H1 (cell line): ENCODE measurements at regions not wholly inside any gene's neighbourhood (a gene's known extent, or its start where the extent isn't known, plus 50 kb on each side); places are given as distances from the start of the nearest gene placed in this dataset.

Experiments
- CTCF ChIA-PET: fragments of 300-600 bp; sonication (Branson Sonifier 250); formaldehyde crosslinking; loops from one replicate; lab custom pipeline; 2021; ENCODE audit not compliant: partially characterized antibody; lab: Charles Lee
- POLR2A ChIA-PET: fragments of 300-600 bp; sonication (Branson Sonifier 250); formaldehyde crosslinking; loops from one replicate; lab custom pipeline; 2021; ENCODE audit warnings: inconsistent platforms; ENCODE audit not compliant: partially characterized antibody; lab: Charles Lee
- DNase-seq, 2 experiments: peaks; one replicate each; pipeline versions ENCODE4 v3.0.0 to v3.0.0-alpha.2; 2010 to 2022; ENCODE audit warnings: low spot score in 2 of 2, low read depth in 1 of 2, mixed read lengths in 1 of 2
- FAIRE-seq: peaks from 2 replicates; lab custom pipeline; 2011; peaks lifted over from hg19 to GRCh38; lab: Jason Lieb, UNC
- H2AFZ ChIP-seq: 2 replicates; pipeline ENCODE4 v1.8.1; 2012; ENCODE audit warnings: low read length, inconsistent platforms
- H2AK5ac ChIP-seq: 2 replicates; pipeline ENCODE4 v1.6.1; 2013; ENCODE audit warnings: low read depth, low read length
- H2BK120ac ChIP-seq: replicated peaks from 2 replicates; pipeline ENCODE3; 2013; ENCODE audit warnings: low read depth, low read length, inconsistent platforms
- H2BK12ac ChIP-seq: 2 replicates; pipeline ENCODE4 v1.6.1; 2013; ENCODE audit warnings: low read depth, low read length
- H2BK15ac ChIP-seq: 2 replicates; pipeline ENCODE4 v1.6.1; 2013; ENCODE audit warnings: low read length
- H2BK20ac ChIP-seq: 2 replicates; pipeline ENCODE4 v1.6.1; 2013; ENCODE audit warnings: low read length
- H2BK5ac ChIP-seq: 2 replicates; pipeline ENCODE4 v1.6.1; 2013; ENCODE audit warnings: low read depth, low read length
- H3K14ac ChIP-seq: 2 replicates; pipeline ENCODE4 v1.6.1; 2013; ENCODE audit warnings: inconsistent platforms; ENCODE audit not compliant: insufficient read length
- H3K18ac ChIP-seq: 2 replicates; pipeline ENCODE4 v1.6.1; 2013; ENCODE audit warnings: low read length; ENCODE audit errors: extremely low read depth
- H3K23ac ChIP-seq: 2 replicates; pipeline ENCODE4 v1.6.1; 2013; ENCODE audit warnings: inconsistent platforms; ENCODE audit not compliant: insufficient read length
- H3K23me2 ChIP-seq: 2 replicates; pipeline ENCODE4 v1.6.1; 2013; ENCODE audit warnings: low read depth, low read length
- H3K27ac ChIP-seq: 2 replicates; pipeline ENCODE4 v1.6.1; 2011; ENCODE audit warnings: low read depth, low read length, inconsistent platforms
- H3K27me3 ChIP-seq, 4 experiments: replicated peaks in 1 of 4; 1 replicate in 1 of 4; 2 replicates in 3 of 4; pipeline versions ENCODE4 v1.6.1 to v1.8.1; 2011 to 2013; ENCODE audit warnings: low read length in 3 of 4, mild to moderate bottlenecking in 3 of 4, inconsistent platforms in 2 of 4, mixed read lengths in 2 of 4, moderate library complexity in 1 of 4; ENCODE audit not compliant: control insufficient read depth in 3 of 4, insufficient read depth in 3 of 4; ENCODE audit errors: extremely low read depth in 1 of 4
- H3K36me3 ChIP-seq, 4 experiments: 2 replicates each; pipeline versions ENCODE4 v1.6.1 to v1.8.1; 2011 to 2013; ENCODE audit warnings: mild to moderate bottlenecking in 4 of 4, low read length in 3 of 4, moderate library complexity in 2 of 4, control low read depth in 1 of 4, inconsistent platforms in 1 of 4; ENCODE audit not compliant: insufficient read depth in 4 of 4, control insufficient read depth in 2 of 4
- H3K4ac ChIP-seq: replicated peaks from 2 replicates; pipeline ENCODE3; 2013; ENCODE audit warnings: low read length, low read depth, mixed read lengths, inconsistent platforms; ENCODE audit not compliant: insufficient read length
- H3K4me1 ChIP-seq, 4 experiments: replicated peaks in 1 of 4; 1 replicate in 1 of 4; 2 replicates in 3 of 4; pipeline versions ENCODE4 v1.6.1 to v1.8.1; 2011 to 2013; ENCODE audit warnings: low read length in 3 of 4, inconsistent platforms in 2 of 4, mixed read lengths in 1 of 4; ENCODE audit not compliant: insufficient read depth in 4 of 4, control insufficient read depth in 3 of 4
- H3K4me2 ChIP-seq, 2 experiments: 2 replicates each; pipeline versions ENCODE4 v1.6.1 to v1.8.1; 2011 to 2013; ENCODE audit warnings: low read depth in 2 of 2, low read length in 2 of 2, control low read depth in 1 of 2, inconsistent platforms in 1 of 2, mild to moderate bottlenecking in 1 of 2; ENCODE audit not compliant: insufficient read depth in 1 of 2
- H3K4me3 ChIP-seq, 4 experiments: fragments of 200-600, 300-600 bp in 1 of 4; sonication (generic), shearing (Covaris generic), sonication (Bioruptor Twin) in 1 of 4; 2 replicates each; pipeline versions ENCODE4 v1.5.1 to v1.8.1; 2011 to 2016; ENCODE audit warnings: low read length in 4 of 4, low read depth in 3 of 4, control low read depth in 2 of 4, inconsistent platforms in 2 of 4, mild to moderate bottlenecking in 2 of 4, mixed read lengths in 1 of 4, moderate library complexity in 1 of 4; ENCODE audit not compliant: insufficient read depth in 2 of 4; ENCODE audit errors: extremely low read depth in 1 of 4
- H3K56ac ChIP-seq: replicated peaks from 2 replicates; pipeline ENCODE3; 2013; ENCODE audit warnings: low read depth, mild to moderate bottlenecking, mixed read lengths, low read length, inconsistent platforms; ENCODE audit not compliant: insufficient read length
- H3K79me1 ChIP-seq: 2 replicates; pipeline ENCODE4 v1.6.1; 2013; ENCODE audit warnings: low read depth, low read length, control low read depth
- H3K79me2 ChIP-seq, 2 experiments: 2 replicates each; pipeline versions ENCODE4 v1.6.1 to v1.8.1; 2012 to 2013; ENCODE audit warnings: low read length in 2 of 2, mild to moderate bottlenecking in 2 of 2, inconsistent platforms in 1 of 2; ENCODE audit not compliant: insufficient read depth in 2 of 2, control insufficient read depth in 1 of 2
- H3K9ac ChIP-seq, 4 experiments: replicated peaks in 1 of 4; 1 replicate in 1 of 4; 2 replicates in 3 of 4; pipeline versions ENCODE4 v1.6.1 to v1.8.1; 2011 to 2013; ENCODE audit warnings: low read depth in 3 of 4, low read length in 3 of 4, control low read depth in 2 of 4, mild to moderate bottlenecking in 2 of 4, moderate library complexity in 2 of 4, inconsistent platforms in 1 of 4; ENCODE audit errors: extremely low read depth in 1 of 4
- H3K9me3 ChIP-seq, 2 experiments: 2 replicates each; pipeline versions ENCODE4 v1.6.1 to v1.8.1; 2012 to 2013; ENCODE audit warnings: mild to moderate bottlenecking in 2 of 2, moderate library complexity in 2 of 2, control low read depth in 1 of 2, inconsistent platforms in 1 of 2, low read depth in 1 of 2, low read length in 1 of 2, mixed read lengths in 1 of 2; ENCODE audit not compliant: insufficient read depth in 2 of 2
- H4K20me1 ChIP-seq, 2 experiments: replicated peaks in 1 of 2; 2 replicates each; pipeline versions ENCODE3 to v1.8.1; 2011 to 2013; ENCODE audit warnings: inconsistent platforms in 2 of 2, low read length in 2 of 2, mild to moderate bottlenecking in 1 of 2; ENCODE audit not compliant: insufficient read depth in 2 of 2, control insufficient read depth in 1 of 2
- H4K5ac ChIP-seq: 2 replicates; pipeline ENCODE4 v1.6.1; 2013; ENCODE audit warnings: low read length, low read depth, mixed read lengths, inconsistent platforms; ENCODE audit not compliant: insufficient read length
- H4K8ac ChIP-seq: 2 replicates; pipeline ENCODE4 v1.8.0; 2013; ENCODE audit warnings: mild to moderate bottlenecking, moderate library complexity, low read length, inconsistent platforms; ENCODE audit not compliant: insufficient read depth; ENCODE audit errors: extremely low read depth
- H4K91ac ChIP-seq: replicated peaks from 2 replicates; pipeline ENCODE3; 2013; ENCODE audit warnings: low read length, mixed read lengths, inconsistent platforms; ENCODE audit not compliant: insufficient read length
- WGBS, 2 experiments: shearing (Covaris generic) in 1 of 2; methylation state at CpG; one replicate each; pipeline versions ENCODE4 v1.1.6 to v1.1.7; 2013 to 2015; ENCODE audit warnings: low lambda C conversion rate in 2 of 2, mixed read lengths in 2 of 2, inconsistent platforms in 1 of 2, low coverage in 1 of 2, missing lambda C conversion rate in 1 of 2; ENCODE audit not compliant: insufficient replicate concordance in 2 of 2, insufficient coverage in 1 of 2, insufficient read length in 1 of 2; ENCODE audit errors: extremely low coverage in 1 of 2, missing lambda C conversion rate in 1 of 2; 5-methylcytosine and 5-hydroxymethylcytosine counted together
- TF ChIP-seq, protein P1 (sequence below): fragments of 300-600 bp; sonication (generic); IDR thresholded peaks from 2 replicates; pipeline ENCODE4 v1.7.1; 2012; ENCODE audit warnings: low read length, moderate library complexity, mild to moderate bottlenecking, inconsistent platforms; ENCODE audit not compliant: insufficient replicate concordance

DNA sequence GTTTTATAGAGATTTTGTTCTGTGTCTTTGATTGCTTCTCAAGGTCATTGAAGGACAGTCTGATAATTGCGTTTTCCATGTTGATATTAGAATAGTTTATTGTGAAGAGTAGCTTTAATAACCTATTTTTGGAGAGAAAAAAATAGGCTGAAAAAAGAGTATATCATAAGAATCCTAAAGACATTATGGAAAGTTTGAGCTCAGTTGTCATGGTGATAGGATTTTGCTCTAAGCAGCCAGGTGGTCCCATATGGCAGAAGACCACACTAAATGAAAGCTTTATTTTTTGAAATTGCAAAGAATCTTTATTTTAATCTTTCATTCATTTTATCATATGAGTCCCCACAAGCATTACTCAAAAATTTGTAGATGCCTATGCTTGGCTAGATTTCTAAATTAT lies 358.9 kb upstream of the NAV3 start:
- no peak overlapping the region for H3K4ac ChIP-seq
- no peak for FAIRE-seq
- no peaks in the 10 kb centered on the region for H3K23me2 ChIP-seq
- no peak overlapping the region for H3K4me3 ChIP-seq
- H3K79me1 ChIP-seq: no peaks in the 10 kb centered on the region
- H4K8ac ChIP-seq: no peak overlapping the region
- ChIA-PET CTCF (no interaction called here), POLR2A (no interaction called here)
- H2BK120ac ChIP-seq: no peak overlapping the region
- no peak overlapping the region for H2BK12ac ChIP-seq
- no peak overlapping the region for H3K56ac ChIP-seq
- no peak overlapping the region for H4K91ac ChIP-seq
- H2BK5ac ChIP-seq: no peak overlapping the region
- no peak overlapping the region for H3K14ac ChIP-seq
- no peak for DNase-seq
- no peak overlapping the region for H3K9ac ChIP-seq
- no peak overlapping the region for H3K18ac ChIP-seq
- H2BK15ac ChIP-seq: no peak overlapping the region
- H4K5ac ChIP-seq: no peak overlapping the region
- no peaks in the 10 kb centered on the region for H3K9me3 ChIP-seq
- H3K4me2 ChIP-seq: no peak overlapping the region
- H3K23ac ChIP-seq: no peak overlapping the region
- H3K4me1 ChIP-seq: 0 out of 7 replicates have a peak, but pooled peaks cover 0 to 2% (median 0%) of the 10 kb centered on the region in 4 experiments
- H3K36me3 ChIP-seq: no peaks in the 10 kb centered on the region
- no peaks in the 10 kb centered on the region for H3K27me3 ChIP-seq
- H3K79me2 ChIP-seq: no peaks in the 10 kb centered on the region
- WGBS, 2 experiments: 100% methylated on average over 1 of the region's 1 CpG; no CpG with 5 or more reads in 1 of the 2 experiments
- H3K27ac ChIP-seq: no peak overlapping the region
- H2BK20ac ChIP-seq: no peak overlapping the region
- H2AFZ ChIP-seq: no peak overlapping the region
- no peak overlapping the region for H2AK5ac ChIP-seq
- H4K20me1 ChIP-seq: no peaks in the 10 kb centered on the region
- TF ChIP-seq, protein P1, sequence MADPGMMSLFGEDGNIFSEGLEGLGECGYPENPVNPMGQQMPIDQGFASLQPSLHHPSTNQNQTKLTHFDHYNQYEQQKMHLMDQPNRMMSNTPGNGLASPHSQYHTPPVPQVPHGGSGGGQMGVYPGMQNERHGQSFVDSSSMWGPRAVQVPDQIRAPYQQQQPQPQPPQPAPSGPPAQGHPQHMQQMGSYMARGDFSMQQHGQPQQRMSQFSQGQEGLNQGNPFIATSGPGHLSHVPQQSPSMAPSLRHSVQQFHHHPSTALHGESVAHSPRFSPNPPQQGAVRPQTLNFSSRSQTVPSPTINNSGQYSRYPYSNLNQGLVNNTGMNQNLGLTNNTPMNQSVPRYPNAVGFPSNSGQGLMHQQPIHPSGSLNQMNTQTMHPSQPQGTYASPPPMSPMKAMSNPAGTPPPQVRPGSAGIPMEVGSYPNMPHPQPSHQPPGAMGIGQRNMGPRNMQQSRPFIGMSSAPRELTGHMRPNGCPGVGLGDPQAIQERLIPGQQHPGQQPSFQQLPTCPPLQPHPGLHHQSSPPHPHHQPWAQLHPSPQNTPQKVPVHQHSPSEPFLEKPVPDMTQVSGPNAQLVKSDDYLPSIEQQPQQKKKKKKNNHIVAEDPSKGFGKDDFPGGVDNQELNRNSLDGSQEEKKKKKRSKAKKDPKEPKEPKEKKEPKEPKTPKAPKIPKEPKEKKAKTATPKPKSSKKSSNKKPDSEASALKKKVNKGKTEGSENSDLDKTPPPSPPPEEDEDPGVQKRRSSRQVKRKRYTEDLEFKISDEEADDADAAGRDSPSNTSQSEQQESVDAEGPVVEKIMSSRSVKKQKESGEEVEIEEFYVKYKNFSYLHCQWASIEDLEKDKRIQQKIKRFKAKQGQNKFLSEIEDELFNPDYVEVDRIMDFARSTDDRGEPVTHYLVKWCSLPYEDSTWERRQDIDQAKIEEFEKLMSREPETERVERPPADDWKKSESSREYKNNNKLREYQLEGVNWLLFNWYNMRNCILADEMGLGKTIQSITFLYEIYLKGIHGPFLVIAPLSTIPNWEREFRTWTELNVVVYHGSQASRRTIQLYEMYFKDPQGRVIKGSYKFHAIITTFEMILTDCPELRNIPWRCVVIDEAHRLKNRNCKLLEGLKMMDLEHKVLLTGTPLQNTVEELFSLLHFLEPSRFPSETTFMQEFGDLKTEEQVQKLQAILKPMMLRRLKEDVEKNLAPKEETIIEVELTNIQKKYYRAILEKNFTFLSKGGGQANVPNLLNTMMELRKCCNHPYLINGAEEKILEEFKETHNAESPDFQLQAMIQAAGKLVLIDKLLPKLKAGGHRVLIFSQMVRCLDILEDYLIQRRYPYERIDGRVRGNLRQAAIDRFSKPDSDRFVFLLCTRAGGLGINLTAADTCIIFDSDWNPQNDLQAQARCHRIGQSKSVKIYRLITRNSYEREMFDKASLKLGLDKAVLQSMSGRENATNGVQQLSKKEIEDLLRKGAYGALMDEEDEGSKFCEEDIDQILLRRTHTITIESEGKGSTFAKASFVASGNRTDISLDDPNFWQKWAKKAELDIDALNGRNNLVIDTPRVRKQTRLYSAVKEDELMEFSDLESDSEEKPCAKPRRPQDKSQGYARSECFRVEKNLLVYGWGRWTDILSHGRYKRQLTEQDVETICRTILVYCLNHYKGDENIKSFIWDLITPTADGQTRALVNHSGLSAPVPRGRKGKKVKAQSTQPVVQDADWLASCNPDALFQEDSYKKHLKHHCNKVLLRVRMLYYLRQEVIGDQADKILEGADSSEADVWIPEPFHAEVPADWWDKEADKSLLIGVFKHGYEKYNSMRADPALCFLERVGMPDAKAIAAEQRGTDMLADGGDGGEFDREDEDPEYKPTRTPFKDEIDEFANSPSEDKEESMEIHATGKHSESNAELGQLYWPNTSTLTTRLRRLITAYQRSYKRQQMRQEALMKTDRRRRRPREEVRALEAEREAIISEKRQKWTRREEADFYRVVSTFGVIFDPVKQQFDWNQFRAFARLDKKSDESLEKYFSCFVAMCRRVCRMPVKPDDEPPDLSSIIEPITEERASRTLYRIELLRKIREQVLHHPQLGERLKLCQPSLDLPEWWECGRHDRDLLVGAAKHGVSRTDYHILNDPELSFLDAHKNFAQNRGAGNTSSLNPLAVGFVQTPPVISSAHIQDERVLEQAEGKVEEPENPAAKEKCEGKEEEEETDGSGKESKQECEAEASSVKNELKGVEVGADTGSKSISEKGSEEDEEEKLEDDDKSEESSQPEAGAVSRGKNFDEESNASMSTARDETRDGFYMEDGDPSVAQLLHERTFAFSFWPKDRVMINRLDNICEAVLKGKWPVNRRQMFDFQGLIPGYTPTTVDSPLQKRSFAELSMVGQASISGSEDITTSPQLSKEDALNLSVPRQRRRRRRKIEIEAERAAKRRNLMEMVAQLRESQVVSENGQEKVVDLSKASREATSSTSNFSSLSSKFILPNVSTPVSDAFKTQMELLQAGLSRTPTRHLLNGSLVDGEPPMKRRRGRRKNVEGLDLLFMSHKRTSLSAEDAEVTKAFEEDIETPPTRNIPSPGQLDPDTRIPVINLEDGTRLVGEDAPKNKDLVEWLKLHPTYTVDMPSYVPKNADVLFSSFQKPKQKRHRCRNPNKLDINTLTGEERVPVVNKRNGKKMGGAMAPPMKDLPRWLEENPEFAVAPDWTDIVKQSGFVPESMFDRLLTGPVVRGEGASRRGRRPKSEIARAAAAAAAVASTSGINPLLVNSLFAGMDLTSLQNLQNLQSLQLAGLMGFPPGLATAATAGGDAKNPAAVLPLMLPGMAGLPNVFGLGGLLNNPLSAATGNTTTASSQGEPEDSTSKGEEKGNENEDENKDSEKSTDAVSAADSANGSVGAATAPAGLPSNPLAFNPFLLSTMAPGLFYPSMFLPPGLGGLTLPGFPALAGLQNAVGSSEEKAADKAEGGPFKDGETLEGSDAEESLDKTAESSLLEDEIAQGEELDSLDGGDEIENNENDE: no peak
